Transverse colon (tissue), 4 donors: ENCODE measurements at regions not wholly inside any gene's neighbourhood (a gene's known extent, or its start where the extent isn't known, plus 50 kb on each side); places are given as distances from the start of the nearest gene placed in this dataset.

ENCODE experiments used
- DNase-seq: peaks from one replicate; pipeline ENCODE4 v3.0.0-alpha.2; 2019
- H3K27ac ChIP-seq, 4 donors: fragments of 200-600 bp; sonication (generic); 2 replicates each; pipeline ENCODE4 v1.5.1; 2016 to 2018; ENCODE audit warnings: inconsistent platforms in 4 of 4
- H3K27me3 ChIP-seq: fragments of 200-600 bp; sonication (generic); 2 replicates; pipeline ENCODE4 v1.5.1; 2017; ENCODE audit warnings: inconsistent platforms
- H3K36me3 ChIP-seq, 4 donors: fragments of 200-600 bp; sonication (generic); 2 replicates each; pipeline ENCODE4 v1.5.1; 2017 to 2019; ENCODE audit warnings: inconsistent platforms in 4 of 4
- H3K4me1 ChIP-seq, 4 donors: fragments of 200-600 bp; sonication (generic); 2 replicates each; pipeline ENCODE4 v1.5.1; 2017 to 2020; ENCODE audit warnings: inconsistent platforms in 4 of 4
- H3K4me3 ChIP-seq, 4 donors: fragments of 200-600 bp; sonication (generic); 1 replicate in 1 of 4; 2 replicates in 3 of 4; pipeline versions ENCODE4 v1.5.1 to v1.6.1; 2017 to 2019; ENCODE audit warnings: inconsistent platforms in 4 of 4
- H3K9me3 ChIP-seq, 2 donors: fragments of 200-600 bp; sonication (generic); 2 replicates each; pipeline ENCODE4 v1.5.1; 2017 to 2019; ENCODE audit warnings: inconsistent platforms in 2 of 2
- CTCF ChIP-seq, 5 experiments: fragments of 200-600 bp in 3 of 5; fragments of 450-650 bp in 2 of 5; sonication (generic) in 3 of 5; IDR thresholded peaks; 1 replicate in 2 of 5; 2 replicates in 3 of 5; pipeline ENCODE4 v1.5.1; 2016 to 2017; ENCODE audit warnings: antibody characterized with exemption in 5 of 5, inconsistent platforms in 3 of 5, mild to moderate bottlenecking in 2 of 5, moderate library complexity in 1 of 5
- EP300 ChIP-seq: sonication (generic); formaldehyde crosslinking; IDR thresholded peaks from one replicate; pipeline ENCODE4 v1.6.1; 2017; ENCODE audit warnings: antibody characterized with exemption, low read depth
- POLR2A ChIP-seq: fragments of 450-650 bp; IDR thresholded peaks from one replicate; pipeline ENCODE4 v1.6.1; 2016; ENCODE audit warnings: antibody characterized with exemption, mild to moderate bottlenecking, moderate library complexity
- POLR2AphosphoS5 ChIP-seq, 3 donors: sonication (generic); formaldehyde crosslinking; IDR thresholded peaks; one replicate each; pipeline ENCODE4 v1.6.1; 2016; ENCODE audit warnings: antibody characterized with exemption in 3 of 3
- WGBS, 2 donors: methylation state at CpG; one replicate each; pipeline ENCODE4 v1.1.5; 2018; ENCODE audit warnings: low coverage in 1 of 2; 5-methylcytosine and 5-hydroxymethylcytosine counted together
- in situ Hi-C, 4 donors: fragments of 200-750 bp; cut with MboI; loops; one replicate each; pipeline versions ENCODE4 v1.15.0 to v1.15.1; 2017; ENCODE audit warnings: low sequenced_read_pairs in 3 of 4, low pct_ligation_motif_present in 1 of 4, low pct_unique_long_range_greater_than_20kb in 1 of 4
- intact Hi-C: fragments of 100-400 bp; cut with DNase I; formaldehyde crosslinking; loops from one replicate; pipeline ENCODE4 v1.15.1; 2023; ENCODE audit warnings: low total_unique reads

GRCh38 chr4:180418819-180419531 lies 1824.2 kb upstream of the TENM3 start:
- H3K9me3 ChIP-seq: no peaks in the 10 kb centered on the region
- in situ Hi-C loops: no loop called here
- TF ChIP-seq EP300: no peak
- TF ChIP-seq POLR2AphosphoS5 (IDR thresholded peaks at IDR 0.05): no peak
- TF ChIP-seq CTCF (IDR thresholded peaks at IDR 0.05): no peak
- TF ChIP-seq POLR2A: no peak
- intact Hi-C loops: no loop called here
- no peak overlapping the region for H3K4me3 ChIP-seq
- no peaks in the 10 kb centered on the region for H3K27me3 ChIP-seq
- no peak for DNase-seq
- no peaks in the 10 kb centered on the region for H3K36me3 ChIP-seq
- no peak overlapping the region for H3K27ac ChIP-seq
- no peaks in the 10 kb centered on the region for H3K4me1 ChIP-seq
- 53 to 70% methylated on average over 6 of the region's 6 CpGs for WGBS, 2 donors

- WGBS, 2 donors: 55 to 57% methylated on average over 5 of the region's 5 CpGs
- intact Hi-C loops: no loop called here
These were observed 1820.1 kb upstream of the TENM3 start for GRCh38 chr4:180422989-180423711.

GRCh38 chr4:180423712-180424057 lies 1819.5 kb upstream of the TENM3 start:
- in situ Hi-C loops (no loop called here), intact Hi-C loops (no loop called here)
- no peak for DNase-seq
- Histone ChIP-seq H3K27ac (no peak overlapping the region), H3K36me3 (no peaks in the 10 kb centered on the region), H3K9me3 (no peaks in the 10 kb centered on the region), H3K4me3 (no peak overlapping the region), H3K27me3 (no peaks in the 10 kb centered on the region), H3K4me1 (no peaks in the 10 kb centered on the region)
- TF ChIP-seq CTCF (IDR thresholded peaks at IDR 0.05): no peak
- TF ChIP-seq EP300: no peak
- no peak for TF ChIP-seq POLR2A
- TF ChIP-seq POLR2AphosphoS5 (IDR thresholded peaks at IDR 0.05): no peak
- WGBS, 2 donors: 72 to 78% methylated on average over 3 to 4 of the region's 4 CpGs

More at GRCh38 chr4:180422989-180423711, 1820.1 kb upstream of the TENM3 start:
- Histone ChIP-seq H3K9me3 (no peaks in the 10 kb centered on the region), H3K27ac (no peak overlapping the region), H3K36me3 (no peaks in the 10 kb centered on the region), H3K4me3 (no peak overlapping the region), H3K4me1 (no peaks in the 10 kb centered on the region), H3K27me3 (no peaks in the 10 kb centered on the region)
- in situ Hi-C loops: no loop called here
- DNase-seq: no peak
- TF ChIP-seq POLR2A (no peak), CTCF (IDR thresholded peaks at IDR 0.05) (no peak), POLR2AphosphoS5 (IDR thresholded peaks at IDR 0.05) (no peak), EP300 (no peak)

GRCh38 chr4:180426938-180427337 lies 1816.3 kb upstream of the TENM3 start:
- no peak for DNase-seq
- H3K36me3 ChIP-seq: no peaks in the 10 kb centered on the region
- WGBS, 2 donors: 66 to 100% methylated on average over 1 to 3 of the region's 3 CpGs
- TF ChIP-seq CTCF (IDR thresholded peaks at IDR 0.05) (no peak), POLR2A (no peak), EP300 (no peak), POLR2AphosphoS5 (IDR thresholded peaks at IDR 0.05) (no peak)
- H3K9me3 ChIP-seq: no peaks in the 10 kb centered on the region
- in situ Hi-C loops: no loop called here
- no peak overlapping the region for H3K27ac ChIP-seq
- no peaks in the 10 kb centered on the region for H3K4me1 ChIP-seq
- intact Hi-C loops: no loop called here
- H3K27me3 ChIP-seq: no peaks in the 10 kb centered on the region
- no peak overlapping the region for H3K4me3 ChIP-seq
